Embryonic facial prominence (tissue), 1 donor: ENCODE measurements at regions not wholly inside any gene's neighbourhood (a gene's known extent, or its start where the extent isn't known, plus 50 kb on each side); places are given as distances from the start of the nearest gene placed in this dataset.

Experiments used
- DNase-seq: peaks from one replicate; pipeline ENCODE4 v3.0.0-alpha.2; 2016; ENCODE audit errors: extremely low spot score

DNA sequence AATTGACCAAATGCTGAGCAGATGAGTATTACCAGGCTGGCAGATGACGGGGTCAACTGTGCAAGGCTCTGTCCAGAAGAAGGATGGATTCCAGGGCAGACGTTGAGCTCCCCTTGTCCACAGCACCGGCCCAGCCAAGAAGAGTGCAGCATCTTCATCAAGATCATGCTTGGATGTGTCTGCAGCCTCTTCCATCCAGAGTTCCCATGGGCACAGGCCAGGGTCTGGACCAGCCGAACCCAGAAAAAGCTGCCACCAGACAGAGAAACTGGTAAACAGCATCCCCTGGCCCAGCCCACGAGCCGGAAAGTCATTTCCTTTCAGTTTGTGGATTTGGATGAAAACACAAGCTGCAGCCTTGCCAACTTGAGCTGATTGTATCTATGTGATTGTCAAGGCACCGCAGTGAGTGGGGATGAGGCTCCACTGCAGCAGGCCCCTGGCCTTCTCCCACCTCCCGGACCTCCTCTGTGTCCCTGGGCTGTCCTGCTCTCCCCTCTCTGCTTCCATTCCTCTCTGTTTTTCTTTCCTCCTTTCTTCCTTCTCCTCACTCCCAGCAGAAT, 321.8 kb downstream of the TCERG1L start:
- no peak for DNase-seq

GRCh38 chr10:130990486-130990885, 321.0 kb downstream of the TCERG1L start:
- no peak for DNase-seq

- DNase-seq = no peak
Observed at GRCh38 chr10:130992802-130993523, 318.6 kb downstream of the TCERG1L start.

- no peak for DNase-seq
Observed at GRCh38 chr10:130993612-130994011, 317.9 kb downstream of the TCERG1L start.

DNA sequence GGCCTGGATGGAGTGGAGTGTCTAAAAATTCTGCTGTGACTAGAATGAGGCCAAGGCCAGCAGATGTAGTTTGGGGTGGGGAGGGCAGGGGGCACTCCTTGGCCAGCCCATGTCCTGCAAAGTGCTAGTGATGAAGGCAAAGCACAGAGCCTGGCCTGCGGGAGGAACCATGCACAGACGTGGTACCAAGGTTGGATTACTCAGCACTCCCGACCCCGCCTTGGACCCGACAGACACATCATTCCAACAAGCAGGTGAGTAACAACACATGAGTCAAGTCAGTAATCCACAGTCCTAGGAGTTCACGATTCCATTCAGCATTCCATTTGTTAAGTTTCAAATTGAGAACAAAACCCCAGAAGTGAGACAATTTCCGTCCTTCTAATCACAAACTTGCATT, 317.3 kb downstream of the TCERG1L start:
- no peak for DNase-seq

DNA sequence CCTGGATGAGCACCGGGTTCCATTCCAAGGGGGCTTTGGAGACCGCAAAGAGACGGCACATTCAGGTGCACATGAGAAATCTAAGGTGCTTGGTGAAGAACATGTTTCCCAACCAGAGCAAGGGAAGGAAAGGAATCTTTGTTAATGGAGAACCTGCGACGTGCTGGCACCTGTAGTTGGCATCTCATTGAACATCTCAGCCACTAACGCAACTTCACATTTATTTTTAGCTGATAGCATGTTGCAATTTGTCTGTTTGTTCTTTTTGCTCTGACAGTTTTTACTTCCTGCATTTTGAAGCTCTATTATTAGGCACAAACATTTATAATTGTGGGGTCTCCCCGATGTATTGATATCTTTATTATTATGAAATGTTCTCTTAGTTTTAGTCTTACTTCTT, 316.7 kb downstream of the TCERG1L start:
- no peak for DNase-seq

DNA sequence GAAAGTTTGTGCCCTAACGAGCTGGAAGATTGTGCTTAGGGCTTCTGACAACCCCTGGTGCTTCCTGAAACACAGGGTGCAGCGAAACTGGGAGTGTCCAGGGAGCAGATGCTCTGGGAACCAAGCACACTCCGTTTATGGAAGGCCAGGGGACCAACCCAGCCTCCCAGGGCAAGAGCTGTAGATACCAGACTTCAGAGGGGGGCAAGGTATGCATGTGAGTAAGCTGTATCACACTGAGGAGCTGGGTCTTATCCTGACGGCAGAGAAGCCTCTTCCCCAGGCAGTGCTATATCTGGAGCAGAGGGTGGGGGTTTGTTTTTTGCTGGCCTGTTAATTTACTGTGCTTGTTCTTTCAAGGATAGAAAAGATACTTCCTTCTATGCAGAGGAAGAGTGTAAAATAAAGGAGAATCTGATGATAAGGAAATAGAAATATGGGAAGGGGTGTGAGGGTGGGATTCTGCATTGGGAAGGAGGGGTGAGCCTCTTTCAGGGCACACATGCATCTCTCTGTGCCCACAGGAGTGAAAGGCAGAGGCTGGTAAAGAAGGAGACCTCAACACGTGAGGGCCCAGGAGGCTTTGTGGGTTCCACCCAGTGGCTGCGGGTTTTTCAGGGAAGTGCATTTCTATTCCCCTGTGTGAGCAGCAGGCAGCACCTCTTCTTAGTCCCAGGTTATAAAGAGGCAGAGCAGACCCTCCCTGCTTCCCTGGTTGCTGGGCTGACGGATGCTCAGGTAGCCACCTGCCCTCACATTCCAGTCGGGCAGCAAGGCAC, 314.1 kb downstream of the TCERG1L start:
- no peak for DNase-seq

DNA sequence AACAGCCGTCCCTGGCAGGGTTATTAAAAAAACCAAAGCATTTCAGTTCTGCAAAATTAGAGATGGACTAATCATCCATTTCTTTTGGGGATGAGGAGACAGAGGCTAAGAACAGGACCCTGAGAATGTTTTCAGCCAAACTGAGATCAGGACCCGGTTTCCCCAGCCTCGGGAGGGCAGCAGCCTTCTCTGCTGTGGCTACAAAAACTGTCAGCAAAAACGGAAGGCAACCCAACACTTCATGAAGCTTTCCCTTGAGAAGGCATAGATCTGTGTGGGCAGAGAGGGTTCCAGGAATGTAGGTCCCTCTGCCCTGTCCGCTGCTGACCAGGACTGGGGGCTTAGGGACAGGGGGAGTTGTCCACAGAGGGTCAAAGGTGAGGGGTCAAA, 313.5 kb downstream of the TCERG1L start:
- no peak for DNase-seq

- DNase-seq = no peak
Observed at GRCh38 chr10:130998642-130999041, 312.9 kb downstream of the TCERG1L start.

- DNase-seq = no peak
Observed at GRCh38 chr10:130999376-131000202, 311.9 kb downstream of the TCERG1L start.

- no peak for DNase-seq
Observed at GRCh38 chr10:131000244-131000643, 311.3 kb downstream of the TCERG1L start.

GRCh38 chr10:131000743-131001142, 310.8 kb downstream of the TCERG1L start:
- no peak for DNase-seq

DNA sequence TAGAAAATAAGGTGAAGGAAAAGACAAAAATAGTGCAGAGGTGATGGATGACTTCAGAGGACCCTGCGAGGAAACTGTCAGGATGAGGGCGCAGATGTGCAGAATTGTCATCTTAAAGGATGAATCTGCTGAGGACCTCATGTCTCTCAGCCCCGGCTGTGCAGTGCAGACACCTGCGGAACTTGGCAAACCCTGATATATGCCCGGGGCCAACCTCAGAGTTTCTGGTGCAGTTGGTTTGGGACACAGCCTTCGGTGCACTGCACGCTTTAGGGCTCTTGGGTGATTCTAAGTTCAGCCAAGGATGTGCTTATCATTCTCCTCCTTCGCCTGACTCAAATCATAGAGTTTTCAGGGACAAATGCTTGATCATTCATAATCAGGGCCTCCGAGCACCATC, 310.1 kb downstream of the TCERG1L start:
- DNase-seq = no peak

DNA sequence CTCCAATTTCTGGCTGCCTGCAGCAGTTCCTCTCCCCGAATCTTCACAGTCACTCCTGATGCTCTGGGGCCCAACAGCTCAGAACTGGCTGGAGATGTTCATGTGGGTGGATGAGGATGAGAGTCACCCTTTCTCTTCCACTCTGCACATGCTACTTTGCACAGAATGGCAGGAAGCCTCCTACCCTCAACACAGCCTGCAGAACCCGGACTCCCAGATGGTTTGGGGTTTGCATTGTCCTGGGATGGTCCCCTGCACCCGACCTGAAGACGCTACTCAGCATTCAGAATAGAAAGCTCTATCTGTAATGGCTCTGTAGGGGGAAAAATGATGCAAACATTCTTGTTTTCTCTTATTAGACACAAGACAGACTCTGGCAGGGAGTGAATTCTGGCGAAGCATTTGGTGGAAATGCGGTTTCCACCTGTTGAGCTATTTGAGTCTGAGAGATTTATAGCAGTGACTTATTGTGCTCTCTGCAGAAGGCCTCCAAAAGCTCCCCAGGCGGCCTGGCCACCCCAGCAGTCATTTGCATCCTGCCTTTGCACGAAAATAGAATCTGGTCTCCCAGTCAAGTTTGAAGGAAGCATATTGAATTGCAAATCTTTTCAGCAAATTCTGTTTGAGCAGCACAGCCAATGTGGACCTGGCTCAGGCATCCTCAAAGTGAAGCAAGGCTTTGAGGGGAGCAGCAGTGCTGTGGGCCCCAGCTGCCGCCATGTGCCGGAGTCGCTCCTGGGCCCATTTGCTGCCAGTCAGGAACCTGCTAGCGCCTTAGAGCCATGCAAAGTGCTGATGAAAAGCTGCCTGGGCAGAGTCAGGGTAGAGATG, 309.3 kb downstream of the TCERG1L start:
- DNase-seq = no peak

GRCh38 chr10:131003455-131003854, 308.1 kb downstream of the TCERG1L start:
- DNase-seq = no peak

GRCh38 chr10:131004276-131004675, 307.2 kb downstream of the TCERG1L start:
- DNase-seq = no peak

DNA sequence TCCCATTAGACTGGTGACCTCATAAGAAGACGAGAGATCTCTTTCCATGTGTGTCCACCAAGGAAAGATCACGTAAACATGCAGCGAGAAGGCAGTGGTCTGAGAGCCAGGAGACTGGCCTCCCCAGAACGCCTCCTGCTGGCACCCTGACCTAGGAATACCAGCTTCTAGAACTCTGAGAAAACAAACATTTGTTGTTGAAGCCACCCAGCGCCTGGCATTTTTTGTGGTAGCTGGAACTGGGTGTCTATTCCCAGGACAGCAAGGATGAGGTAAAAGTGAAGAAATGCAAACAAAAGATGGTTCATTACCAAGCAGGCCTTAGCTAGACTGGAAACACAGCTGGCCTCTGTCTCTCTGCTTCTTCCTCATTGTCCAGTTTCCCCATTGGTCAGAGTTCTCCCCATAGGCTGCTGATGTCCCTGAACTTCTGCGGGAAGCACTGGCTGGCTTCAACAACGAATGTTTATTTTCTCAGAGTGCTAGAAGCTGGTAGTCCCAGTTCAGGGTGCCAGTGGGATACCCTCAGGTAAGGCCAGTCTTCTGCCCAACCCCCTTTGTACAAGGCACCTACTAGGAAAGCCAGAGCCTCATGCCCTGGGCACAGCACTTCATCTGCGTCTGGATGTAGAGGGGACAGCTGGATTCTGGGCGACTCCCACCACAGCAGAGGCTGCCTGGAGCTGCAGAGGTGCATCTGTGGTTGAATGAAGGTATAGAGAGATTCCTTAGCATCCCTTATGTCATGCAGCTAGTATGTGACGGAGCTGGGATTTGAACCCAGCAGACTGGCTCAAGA, 304.9 kb downstream of the TCERG1L start:
- DNase-seq = no peak

- no peak for DNase-seq
Observed at GRCh38 chr10:131009791-131010190, 301.7 kb downstream of the TCERG1L start.

DNA sequence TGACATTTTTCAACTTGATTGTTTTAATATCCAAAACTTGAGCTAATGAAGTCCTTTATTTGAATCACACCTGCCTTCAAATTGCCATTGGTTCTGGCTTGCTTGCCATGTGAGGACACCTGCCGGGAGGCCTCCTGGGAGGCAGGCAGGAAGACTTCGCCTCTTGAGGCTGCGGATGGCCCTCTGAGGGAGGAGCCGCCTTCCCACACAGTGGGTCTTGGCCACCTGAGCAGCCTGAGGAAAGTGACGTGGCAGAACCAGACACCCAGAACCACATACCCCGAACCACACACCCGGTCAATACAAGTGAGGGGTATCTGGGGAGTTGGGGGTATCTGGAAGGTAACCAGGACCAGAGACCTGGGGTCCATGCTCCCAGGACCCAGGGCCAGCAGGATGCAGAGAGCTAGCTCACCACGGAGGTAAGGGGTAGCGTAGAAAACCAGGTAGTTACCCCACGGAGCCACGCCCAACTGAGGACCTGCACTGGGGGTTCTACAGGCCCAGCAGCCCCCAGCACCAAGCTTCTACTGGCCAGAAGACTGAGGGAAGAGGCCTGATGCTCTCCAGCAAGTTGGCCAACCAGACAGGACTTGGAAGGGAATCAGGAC, 300.5 kb downstream of the TCERG1L start:
- DNase-seq = no peak
